ENCODE measurements at regions not wholly inside any gene's neighbourhood (a gene's known extent, or its start where the extent isn't known, plus 50 kb on each side); places are given as distances from the start of the nearest gene placed in this dataset.

DNA sequence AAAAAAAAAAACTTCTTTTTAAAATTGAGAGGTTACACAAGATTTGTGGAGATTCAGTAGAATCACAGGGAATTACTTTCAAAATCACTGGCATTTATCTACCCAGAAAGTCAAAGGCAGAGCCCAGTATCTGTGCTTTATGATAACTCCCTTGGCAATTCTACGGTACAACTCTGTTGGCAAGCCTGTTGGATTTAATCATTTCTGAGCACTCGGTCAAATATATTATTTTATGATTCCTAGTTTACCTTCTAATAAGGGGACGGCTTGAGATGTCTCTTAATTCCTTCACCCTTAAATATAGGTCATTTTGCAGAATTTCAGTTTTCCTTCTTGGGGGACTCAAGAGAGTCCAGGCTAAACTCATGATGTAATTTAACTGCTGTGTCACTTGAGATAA lies 987.6 kb downstream of the EFNB2 start:
- TF ChIP-seq, protein P1, sequence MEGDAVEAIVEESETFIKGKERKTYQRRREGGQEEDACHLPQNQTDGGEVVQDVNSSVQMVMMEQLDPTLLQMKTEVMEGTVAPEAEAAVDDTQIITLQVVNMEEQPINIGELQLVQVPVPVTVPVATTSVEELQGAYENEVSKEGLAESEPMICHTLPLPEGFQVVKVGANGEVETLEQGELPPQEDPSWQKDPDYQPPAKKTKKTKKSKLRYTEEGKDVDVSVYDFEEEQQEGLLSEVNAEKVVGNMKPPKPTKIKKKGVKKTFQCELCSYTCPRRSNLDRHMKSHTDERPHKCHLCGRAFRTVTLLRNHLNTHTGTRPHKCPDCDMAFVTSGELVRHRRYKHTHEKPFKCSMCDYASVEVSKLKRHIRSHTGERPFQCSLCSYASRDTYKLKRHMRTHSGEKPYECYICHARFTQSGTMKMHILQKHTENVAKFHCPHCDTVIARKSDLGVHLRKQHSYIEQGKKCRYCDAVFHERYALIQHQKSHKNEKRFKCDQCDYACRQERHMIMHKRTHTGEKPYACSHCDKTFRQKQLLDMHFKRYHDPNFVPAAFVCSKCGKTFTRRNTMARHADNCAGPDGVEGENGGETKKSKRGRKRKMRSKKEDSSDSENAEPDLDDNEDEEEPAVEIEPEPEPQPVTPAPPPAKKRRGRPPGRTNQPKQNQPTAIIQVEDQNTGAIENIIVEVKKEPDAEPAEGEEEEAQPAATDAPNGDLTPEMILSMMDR (IDR thresholded peaks at IDR 0.05), result no peak
- TF ChIP-seq POLR2A (IDR thresholded peaks at IDR 0.05), result no peak

Measured in right lobe of liver (tissue), 4 donors.